GM21367 (cell line): ENCODE measurements at regions not wholly inside any gene's neighbourhood (a gene's known extent, or its start where the extent isn't known, plus 50 kb on each side); places are given as distances from the start of the nearest gene placed in this dataset.

ENCODE experiments used
- ATAC-seq: cut with Tn5 transposase; IDR thresholded peaks from one replicate; pipeline ENCODE4 v1.9.1; 2021; ENCODE audit not compliant: unreplicated experiment

DNA sequence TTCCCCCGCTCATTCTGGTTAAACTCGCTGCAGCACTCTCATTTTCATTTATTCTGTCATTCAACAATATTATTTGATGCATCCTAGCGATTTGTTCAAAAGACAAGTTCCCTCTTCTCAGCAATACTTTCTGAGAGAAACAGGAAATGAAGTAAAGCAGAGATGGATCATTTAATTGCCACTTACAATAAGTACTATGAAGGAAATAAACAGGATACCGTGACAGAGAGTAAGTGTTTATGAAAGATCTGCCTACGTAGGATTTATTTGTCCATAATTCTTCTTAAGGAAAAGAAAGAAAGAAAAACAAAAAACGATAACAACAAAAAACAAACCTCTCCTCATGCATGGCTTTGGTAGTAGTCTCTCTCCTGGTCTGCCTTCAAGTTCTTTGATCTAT lies 406.8 kb upstream of the ZNF608 start:
- ATAC-seq = no peak

DNA sequence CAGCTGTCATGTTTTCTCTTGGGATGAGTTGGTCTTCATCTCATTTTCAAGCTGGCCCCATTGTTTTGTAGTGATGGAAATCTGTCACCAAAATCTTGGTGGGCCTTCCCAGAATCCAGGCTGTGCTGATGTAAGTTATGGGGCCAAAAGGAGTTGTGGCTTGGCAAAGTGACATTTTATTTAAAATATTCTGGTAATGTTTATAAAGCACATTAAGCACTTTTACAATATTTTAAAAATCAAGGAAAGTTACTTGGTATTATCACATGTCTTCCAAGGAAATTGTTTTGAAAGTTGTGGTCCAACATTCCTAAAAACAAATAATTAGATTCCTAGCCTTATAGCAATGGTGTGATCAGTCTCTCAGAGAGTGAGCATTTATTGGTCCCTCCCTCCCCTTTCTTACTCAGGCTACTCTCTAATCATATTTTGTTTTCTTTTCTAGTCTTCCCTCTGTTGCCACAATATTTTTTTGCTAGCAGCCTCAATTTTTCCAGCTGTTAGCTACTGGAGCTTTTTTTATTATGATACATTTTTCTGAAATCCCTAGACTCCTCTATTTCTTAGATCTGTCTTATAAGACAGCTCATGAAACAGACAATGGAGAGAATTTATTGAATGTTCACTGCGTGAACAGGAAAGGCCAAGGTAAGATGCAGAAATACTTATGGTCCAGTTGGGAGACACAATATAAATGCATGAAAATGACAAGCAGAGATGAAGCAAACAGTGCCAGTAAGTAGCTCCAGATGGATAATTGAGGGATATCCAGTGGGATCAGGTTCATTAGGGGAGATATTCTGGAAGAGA lies 408.1 kb upstream of the ZNF608 start:
- ATAC-seq = no peak

DNA sequence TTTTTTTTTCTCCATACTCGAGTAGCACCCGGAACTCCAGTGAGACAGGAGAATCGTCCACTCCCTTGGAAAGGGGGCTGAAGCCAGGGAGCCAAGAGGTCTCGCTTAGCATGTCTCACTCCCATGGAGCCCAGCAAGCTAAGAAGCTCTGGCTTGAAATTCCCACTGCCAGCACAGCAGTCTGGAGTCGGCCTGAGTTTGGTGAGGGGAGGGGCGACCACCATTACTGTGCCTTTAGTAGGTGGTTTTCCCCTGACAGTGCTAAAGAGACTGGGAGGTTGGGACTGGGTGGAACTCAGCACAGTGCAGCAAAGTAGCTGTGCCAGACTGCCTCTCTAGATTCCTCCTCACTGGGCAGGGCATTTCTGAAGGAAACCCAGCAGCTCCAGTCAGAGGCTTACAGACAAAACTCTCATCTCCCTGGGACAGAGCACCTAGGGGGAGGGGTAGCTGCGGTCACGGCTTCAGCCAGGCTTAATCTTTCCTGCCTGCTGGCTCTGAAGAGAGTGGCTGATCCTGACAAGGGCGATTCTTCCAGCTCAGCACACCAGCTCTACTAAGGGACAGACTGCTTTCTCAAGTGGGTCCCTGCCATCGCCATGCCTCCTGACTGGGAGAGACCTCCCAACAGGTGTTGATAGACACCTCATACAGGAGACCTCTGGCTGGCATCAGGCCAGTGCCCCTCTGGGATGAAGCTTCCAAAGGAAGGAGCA lies 414.5 kb upstream of the ZNF608 start:
- ATAC-seq = no peak

DNA sequence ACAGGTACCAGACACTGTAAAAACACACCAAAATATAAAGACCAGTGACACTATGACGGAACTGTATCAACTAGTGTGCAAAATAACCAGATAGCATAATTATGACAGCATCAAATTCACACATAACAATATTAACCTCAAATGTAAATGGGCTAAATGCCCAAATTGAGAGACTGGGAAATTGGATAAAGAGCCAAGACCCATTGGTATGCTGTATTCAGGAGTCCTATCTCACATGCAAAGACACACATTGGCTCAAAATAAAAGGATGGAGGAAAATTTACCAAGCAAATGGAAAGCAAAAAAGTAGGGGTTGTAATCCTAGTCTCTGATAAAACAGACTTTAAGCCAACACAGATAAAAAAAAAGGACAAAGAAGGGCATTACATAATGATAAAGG lies 416.3 kb upstream of the ZNF608 start:
- no peak for ATAC-seq

DNA sequence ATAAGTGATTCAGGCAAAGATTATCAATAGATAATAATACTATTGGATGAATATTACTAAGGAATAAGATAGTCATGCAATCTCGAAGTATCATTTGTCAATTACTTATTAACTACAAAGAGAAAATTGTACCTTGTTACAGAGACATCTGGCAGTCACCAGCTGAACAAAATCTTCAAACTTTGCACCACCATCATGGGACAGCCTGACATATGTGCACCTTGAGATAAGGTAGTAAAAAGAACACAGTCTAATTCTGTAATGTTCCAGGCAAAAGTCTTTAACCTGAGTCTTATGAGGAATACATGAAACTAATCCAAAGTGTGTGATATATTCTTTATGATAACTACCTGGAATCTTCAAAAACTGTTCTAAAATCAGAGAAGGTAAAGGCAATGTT lies 423.0 kb upstream of the ZNF608 start:
- no peak for ATAC-seq

DNA sequence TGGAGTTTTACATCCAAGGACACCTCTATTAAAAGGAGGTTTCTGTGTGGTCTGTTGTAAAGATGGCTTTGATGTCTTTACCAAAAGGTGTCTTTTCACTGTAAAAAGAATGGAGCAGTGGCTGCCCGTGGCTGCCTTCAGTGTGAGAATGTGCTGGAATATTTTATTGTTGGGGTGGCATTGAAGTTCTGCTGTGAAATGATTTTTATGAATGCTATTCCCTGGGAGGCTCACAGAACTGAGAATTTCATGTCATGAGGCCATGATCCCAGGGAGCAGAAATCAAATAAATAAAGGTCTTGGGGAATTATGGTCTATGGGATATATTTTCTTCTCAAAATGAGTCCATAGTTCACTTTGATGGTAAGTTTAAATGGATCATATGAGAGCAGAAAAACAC lies 425.2 kb upstream of the ZNF608 start:
- no peak for ATAC-seq

DNA sequence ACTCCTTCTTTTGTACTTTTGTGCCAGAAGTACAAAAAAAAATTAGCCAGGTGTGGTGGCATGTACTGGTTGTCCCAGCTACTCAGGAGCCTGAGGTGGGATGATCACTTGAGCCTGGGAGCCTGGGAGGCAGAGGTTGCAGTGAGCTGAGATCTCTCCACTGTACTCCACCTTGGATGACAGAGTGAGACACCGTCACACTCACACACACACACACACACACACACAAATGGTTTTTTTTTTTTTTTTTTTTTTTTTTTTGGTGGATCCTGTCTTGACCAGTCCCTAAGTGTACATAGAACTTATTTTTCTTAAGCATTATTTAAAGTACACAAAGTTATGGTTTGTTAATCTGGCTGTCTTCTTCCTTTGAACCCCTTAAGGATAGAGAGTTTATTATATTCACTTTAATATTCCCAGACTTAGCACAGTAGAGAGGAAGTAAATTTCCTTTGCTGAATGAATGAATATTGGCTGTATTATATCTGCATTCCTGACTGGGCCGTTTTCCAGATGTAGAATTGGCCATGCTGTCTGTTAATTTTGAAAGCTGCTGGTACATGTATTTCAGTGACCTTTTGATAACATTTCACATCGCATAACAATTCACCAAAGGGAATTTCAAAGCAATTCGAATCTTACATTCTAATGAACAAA lies 429.0 kb upstream of the ZNF608 start:
- ATAC-seq = no peak

DNA sequence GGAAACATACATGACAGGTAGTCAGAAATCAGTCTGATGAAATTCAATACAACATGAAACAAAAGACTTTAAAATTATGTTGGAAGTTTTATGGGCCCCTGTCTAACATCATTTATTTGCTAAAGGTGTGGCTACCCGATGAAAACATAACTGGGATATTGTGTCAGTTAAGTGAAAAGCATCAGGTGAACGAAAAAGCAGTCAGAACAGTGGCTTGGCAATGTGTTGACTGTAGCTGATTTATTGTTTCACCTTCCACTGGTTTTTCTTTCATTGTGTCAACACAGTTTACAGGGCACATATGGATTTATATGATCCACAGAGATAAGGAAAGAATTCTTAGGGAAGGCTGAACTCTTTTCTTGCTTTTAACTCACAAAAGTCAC lies 429.6 kb upstream of the ZNF608 start:
- no peak for ATAC-seq

DNA sequence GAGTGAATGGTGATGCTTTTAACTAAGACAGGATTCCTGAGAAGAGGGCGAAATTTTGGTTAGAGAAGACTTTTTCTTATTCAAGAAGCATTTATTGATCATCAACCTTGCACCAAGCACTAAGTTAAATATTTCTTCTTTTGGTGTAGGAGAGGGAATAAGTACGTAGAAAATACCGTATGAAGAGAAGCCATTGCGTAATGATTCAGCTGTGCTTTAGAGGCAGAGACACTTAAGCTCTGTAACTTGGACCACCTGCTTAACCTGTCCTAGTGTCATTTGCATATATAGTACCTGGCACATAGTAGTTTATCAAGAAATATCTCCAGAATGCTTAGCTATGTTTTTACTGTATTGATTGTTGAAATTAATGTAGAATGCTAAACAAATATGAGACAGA lies 430.9 kb upstream of the ZNF608 start:
- ATAC-seq = no peak

DNA sequence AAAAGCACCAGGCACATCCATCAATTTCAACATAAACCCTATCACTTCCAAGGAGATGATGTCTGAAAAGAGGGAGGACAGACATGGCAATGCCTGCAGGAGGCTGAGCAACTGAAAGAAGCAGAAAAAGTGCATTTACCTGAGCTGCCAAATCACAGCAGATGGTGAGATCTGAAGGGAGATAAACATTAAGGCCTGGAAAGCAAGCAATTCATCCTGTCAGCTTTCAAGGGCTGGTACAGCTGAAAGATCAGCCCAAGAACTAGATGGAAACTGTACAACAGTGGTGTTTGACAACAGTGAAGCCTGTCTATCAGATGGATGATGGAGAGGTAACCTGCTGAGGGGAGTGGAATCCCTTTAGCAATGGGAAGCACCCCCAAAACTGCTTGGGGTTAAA lies 433.2 kb upstream of the ZNF608 start:
- ATAC-seq = no peak

DNA sequence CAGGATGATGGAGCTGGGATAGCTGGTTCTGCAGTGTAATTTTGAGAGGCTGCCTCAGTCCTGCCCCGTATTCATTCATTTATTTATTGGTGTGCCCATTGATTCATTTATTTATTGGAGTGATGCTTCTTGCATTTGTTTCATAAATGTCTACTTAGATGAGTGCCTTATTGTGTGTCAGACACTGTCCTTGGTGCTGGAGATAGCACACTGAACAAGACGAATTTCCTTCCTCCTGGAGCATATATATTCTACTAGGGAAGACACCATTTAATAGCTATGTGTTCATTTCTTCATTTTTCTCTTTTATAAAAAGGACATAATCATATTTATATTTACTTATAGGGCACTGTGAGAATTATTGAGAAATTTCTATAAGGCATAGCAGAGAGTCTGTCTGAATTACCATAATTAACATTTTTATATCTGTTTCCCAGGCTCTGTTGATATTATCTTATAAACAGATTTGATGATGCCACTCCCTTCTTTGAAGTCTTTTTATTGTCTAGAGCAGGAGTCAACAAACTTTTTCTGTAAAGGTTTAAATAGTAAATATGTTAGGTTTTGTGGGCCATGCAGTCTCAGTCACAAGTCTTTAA lies 433.9 kb upstream of the ZNF608 start:
- no peak for ATAC-seq

DNA sequence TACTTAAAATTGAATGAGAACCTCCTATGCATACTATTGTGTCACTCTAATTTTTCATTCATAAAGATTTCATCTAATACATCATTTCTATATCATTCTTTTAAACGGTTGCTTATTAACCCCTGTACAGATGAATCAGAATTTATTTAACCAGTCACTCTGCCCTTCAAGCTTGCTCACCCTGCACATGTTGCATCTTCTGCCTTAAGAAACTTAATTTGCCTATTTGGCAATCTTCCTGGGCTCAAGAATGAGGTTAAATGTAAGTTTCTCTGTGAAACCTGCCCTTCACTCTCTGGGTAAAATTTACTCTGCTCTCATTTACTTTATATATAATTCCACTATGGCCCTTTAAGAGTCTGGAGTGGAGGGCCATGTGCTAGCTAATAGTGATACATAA lies 434.7 kb upstream of the ZNF608 start:
- ATAC-seq = no peak

DNA sequence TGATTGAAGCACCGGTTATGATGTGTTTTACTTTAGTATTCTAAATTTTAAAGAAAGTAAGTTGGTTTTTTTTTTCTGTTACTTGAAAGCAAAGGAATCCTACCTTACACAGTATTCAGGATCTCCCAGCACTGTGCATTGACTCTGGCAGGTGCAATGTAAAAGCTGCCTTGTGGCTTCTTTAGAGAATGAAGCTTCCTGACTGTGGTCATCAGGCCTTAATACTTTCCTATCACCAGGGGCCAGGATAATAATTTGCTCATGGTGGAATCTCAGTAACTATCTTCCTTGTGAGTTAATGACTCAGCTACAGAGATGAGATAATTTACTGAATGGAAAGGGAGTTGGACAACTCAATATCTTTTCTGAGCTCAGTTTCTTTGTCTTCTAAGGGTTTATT lies 435.5 kb upstream of the ZNF608 start:
- no peak for ATAC-seq

DNA sequence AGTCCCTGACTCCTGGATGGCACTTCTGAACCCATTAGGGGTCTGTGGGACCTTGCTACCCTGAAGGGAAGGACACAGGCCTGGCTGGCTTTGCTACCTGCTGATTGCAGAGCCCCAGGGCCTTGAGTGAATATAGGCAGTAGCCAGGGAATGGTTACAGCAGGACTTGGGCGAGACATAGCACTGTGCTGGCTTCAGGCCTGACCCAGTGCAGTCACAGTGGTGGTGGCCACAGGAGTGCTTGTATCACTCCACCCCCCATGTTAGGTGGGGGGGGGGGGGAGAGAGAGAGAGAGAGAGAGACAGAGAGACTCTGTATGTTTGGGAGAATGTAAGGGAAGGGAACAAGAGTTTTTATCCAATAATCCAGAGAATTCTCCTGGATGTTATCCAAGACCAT lies 439.3 kb upstream of the ZNF608 start:
- no peak for ATAC-seq

DNA sequence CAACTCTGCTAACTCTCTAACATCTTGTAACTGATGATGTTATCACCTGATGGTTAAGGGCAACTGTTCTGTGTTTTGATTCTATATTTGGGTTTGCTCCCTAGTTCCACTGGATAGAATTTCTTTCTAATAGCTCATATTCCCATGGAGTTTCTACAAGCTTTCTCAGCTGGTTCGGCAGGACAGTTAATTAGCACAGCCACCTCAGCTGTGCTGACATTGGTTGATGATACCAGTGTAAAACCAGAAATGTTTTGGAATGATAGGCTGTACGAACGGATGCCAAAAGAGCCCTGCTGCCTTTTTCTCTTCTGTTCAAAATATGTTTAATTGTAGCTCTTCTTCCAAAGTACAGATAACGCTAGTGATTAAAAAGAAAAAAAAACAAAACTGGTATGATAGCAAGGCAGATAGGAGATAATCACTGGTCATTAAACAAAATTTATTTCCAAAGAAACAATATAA lies 440.5 kb upstream of the ZNF608 start:
- no peak for ATAC-seq

DNA sequence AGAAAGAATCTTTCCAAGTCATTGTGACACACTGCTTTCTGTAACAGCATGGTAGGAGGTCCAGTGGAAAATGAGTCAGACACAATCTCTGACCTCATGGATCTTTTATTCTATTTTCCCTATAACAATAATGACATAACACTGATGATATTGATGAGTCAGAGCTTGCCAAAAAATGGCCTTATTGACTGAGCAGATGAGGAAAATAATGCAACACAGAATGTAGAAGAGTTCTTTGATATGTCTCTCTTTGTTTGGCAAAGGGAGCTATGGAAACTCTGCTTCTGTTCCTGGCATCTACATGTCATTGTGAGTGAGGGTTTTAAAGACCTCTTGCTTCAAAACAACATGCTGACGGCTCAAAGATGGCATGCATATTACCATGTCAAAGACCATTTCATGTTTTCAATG lies 443.1 kb upstream of the ZNF608 start:
- ATAC-seq = no peak

DNA sequence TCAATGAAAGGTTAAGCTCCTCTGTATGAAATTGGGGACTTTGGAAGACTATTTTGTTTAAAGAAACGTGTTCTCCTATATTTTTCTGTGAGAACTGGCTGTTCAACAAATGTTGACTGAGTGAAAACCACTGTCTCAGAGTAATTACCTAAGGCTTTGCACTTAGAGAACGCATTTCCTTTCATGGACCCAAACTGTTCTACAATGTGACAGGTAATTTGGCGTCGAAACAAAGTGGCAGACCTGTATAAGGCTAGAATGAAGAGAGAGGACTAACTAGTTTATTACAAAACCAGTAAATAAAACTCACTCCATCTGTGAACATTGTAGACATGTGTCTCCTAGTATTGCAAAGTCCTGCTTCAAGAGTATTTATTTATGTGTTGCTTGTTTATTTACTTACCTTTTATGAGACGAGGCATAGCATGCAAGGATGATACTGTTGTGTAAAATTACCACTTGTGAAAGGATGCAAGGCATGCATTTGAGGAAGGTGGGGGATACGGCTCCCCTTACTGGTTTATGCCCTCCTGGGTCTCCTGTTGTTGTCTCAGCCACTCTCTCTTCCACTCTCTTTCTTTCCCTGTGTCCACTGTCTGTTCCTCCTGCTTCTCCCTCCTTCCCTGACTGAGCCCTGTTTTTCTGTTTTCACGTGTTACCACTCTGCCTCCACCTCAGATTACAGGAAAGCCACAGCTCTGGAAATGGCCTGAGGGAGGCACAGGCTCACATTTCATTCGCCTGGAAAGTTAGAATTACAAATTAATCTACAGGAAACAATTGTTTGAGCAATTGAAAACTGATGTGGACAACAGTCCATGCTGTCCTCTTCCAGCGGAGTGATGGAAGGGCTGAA lies 444.0 kb upstream of the ZNF608 start:
- no peak for ATAC-seq

DNA sequence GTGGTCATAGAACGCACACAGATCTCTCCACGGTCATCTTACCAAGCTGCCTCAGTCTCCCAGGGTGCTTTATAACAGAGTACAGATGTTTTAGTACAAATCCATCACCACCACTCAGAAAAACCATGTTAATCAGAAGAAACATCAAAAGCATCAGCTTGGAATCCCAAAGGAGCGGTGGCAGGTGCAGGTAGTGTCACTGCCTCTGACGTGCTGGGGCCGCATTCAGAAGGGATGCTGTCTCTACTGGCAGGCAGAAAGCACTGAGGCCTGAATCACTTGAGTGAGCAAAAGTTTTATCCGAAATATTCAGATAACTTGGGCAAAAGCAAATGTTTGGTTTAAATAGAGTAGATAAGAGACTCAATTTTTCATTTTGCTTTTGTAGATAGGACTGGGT lies 448.4 kb upstream of the ZNF608 start:
- no peak for ATAC-seq

DNA sequence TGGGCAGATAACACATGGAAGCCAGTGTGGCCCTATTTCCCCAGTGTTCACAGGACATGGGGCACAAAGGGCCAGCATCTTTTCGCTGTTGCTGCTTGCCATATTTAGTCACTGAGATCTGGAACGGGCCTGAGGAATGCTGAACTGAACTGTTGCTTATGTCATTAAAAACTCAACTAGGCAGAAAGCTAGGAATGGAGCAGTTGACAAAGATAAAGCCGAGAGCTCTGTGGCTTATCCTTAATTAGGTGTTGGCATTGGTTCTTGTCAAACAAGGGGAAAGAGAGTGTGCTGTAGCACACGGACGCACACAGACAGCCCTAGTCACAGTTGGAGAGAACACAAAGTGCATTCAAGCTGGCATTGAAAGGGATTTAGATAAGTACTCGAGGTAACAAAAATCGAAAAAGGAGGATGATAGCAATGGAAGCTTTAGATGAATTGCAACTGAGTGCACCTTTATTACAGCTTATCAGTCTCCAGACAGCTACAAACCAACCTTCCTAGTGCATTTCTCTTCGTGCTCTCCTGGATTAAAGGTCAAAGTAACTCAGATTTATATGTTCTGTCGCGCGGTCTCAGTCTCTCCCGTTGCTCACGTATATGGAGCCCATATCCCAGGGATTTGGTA lies 450.2 kb upstream of the ZNF608 start:
- no peak for ATAC-seq

DNA sequence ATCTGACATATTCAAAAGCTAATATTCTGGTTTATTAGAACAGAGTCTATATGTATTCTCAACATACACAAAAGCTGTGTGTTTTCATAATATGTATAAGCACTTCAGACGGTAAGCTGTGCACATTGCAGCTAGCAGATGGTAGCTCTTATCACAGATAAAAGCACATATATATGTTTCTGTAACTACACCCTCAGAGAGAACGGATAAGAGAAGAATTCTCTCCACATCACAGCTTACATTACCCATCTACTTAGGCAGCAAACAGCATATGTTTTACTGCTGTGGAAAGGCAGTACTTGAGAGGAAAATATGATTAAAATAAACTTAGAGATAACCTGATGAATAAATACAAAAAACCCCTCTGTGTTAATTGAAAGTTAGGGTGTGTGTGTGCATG lies 450.9 kb upstream of the ZNF608 start:
- ATAC-seq = no peak
